Breast epithelium (tissue), 4 donors: ENCODE measurements at regions not wholly inside any gene's neighbourhood (a gene's known extent, or its start where the extent isn't known, plus 50 kb on each side); places are given as distances from the start of the nearest gene placed in this dataset.

Experiments used
- DNase-seq, 2 donors: peaks; one replicate each; pipeline ENCODE4 v3.0.0-alpha.2; 2019; ENCODE audit warnings: low spot score in 2 of 2
- H3K27ac ChIP-seq, 2 donors: fragments of 200-600 bp; sonication (generic) in 1 of 2; one replicate each; pipeline ENCODE4 v1.5.1; 2016 to 2019; ENCODE audit warnings: mild to moderate bottlenecking in 1 of 2
- H3K27me3 ChIP-seq, 2 donors: fragments of 200-600 bp; sonication (generic) in 1 of 2; one replicate each; pipeline versions ENCODE4 v1.5.1 to v1.6.0; 2017 to 2019; ENCODE audit warnings: control low read depth in 1 of 2, mild to moderate bottlenecking in 1 of 2
- H3K36me3 ChIP-seq: fragments of 200-600 bp; one replicate; pipeline ENCODE4 v1.5.1; 2019
- H3K4me1 ChIP-seq, 2 donors: fragments of 200-600 bp; sonication (generic); one replicate each; pipeline ENCODE4 v1.5.1; 2016 to 2019; ENCODE audit warnings: control low read depth in 1 of 2
- H3K4me3 ChIP-seq, 3 donors: fragments of 200-600 bp; sonication (generic); 1 replicate in 2 of 3; 2 replicates in 1 of 3; pipeline ENCODE4 v1.5.1; 2016 to 2019; ENCODE audit warnings: mild to moderate bottlenecking in 3 of 3, moderate library complexity in 2 of 3
- H3K9me3 ChIP-seq, 2 donors: fragments of 200-600 bp; sonication (generic) in 1 of 2; one replicate each; pipeline ENCODE4 v1.5.1; 2016 to 2019; ENCODE audit warnings: control low read depth in 1 of 2
- CTCF ChIP-seq, 3 donors: fragments of 450-650 bp; IDR thresholded peaks; one replicate each; pipeline ENCODE4 v1.5.1; 2016 to 2017; ENCODE audit warnings: antibody characterized with exemption in 3 of 3, mild to moderate bottlenecking in 3 of 3, moderate library complexity in 3 of 3
- POLR2A ChIP-seq: fragments of 450-650 bp; IDR thresholded peaks from one replicate; pipeline ENCODE4 v1.6.1; 2016; ENCODE audit warnings: antibody characterized with exemption, mild to moderate bottlenecking, moderate library complexity
- POLR2AphosphoS5 ChIP-seq, 3 donors: sonication (generic); formaldehyde crosslinking; IDR thresholded peaks; one replicate each; pipeline ENCODE4 v1.6.1; 2017; ENCODE audit warnings: antibody characterized with exemption in 3 of 3
- intact Hi-C: fragments of 100-400 bp; cut with DNase I; formaldehyde crosslinking; loops from one replicate; pipeline ENCODE4 v1.15.1; 2023; ENCODE audit warnings: low total_unique reads

DNA sequence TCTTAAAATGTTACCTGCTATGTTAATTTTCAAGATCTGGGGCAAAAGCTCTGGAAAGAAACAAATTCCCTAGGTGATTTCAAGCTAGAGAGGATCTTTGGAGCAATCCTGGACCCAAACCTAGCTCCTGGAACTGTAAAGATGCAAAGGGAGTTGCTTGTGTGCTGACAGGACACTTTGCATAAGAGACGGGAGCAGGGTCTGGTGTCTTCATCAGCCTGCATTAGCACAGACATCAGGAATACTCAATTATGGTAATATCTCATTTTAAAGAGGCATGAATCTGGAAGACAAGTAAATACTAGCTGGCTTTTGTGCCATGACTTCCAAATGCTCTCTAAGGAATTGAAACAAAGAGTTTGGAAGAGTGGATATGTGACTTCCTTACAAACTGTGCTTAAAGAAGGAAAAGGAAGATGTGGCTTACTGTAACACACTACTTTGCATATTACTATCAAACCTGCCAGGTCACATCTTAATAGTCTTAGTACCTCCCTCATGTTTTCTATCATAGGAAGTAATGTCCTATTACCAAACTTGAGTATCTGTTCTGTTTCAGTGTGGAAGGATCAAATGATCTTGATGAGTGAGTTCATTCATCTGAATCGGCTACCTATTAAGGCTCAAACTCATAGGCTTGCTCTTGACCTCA is 193.4 kb downstream of the ALDH8A1 start:
- intact Hi-C loops: no loop called here
- TF ChIP-seq CTCF (IDR thresholded peaks at IDR 0.05): no peak
- no peak for TF ChIP-seq POLR2AphosphoS5 (IDR thresholded peaks at IDR 0.05)
- no peak for TF ChIP-seq POLR2A

GRCh38 chr6:134754013-134754690 is 195.7 kb downstream of the ALDH8A1 start:
- H3K4me1 ChIP-seq: no peaks in the 10 kb centered on the region
- no peak overlapping the region for H3K27ac ChIP-seq
- no peaks in the 10 kb centered on the region for H3K36me3 ChIP-seq
- H3K9me3 ChIP-seq: no peaks in the 10 kb centered on the region
- no peaks in the 10 kb centered on the region for H3K27me3 ChIP-seq
- intact Hi-C loops: no loop called here
- TF ChIP-seq POLR2A (no peak), POLR2AphosphoS5 (IDR thresholded peaks at IDR 0.05) (no peak), CTCF (IDR thresholded peaks at IDR 0.05) (no peak)
- no peak overlapping the region for H3K4me3 ChIP-seq
- DNase-seq: no peak

More for the DNA sequence above, 193.4 kb downstream of the ALDH8A1 start:
- no peaks in the 10 kb centered on the region for H3K9me3 ChIP-seq
- H3K27me3 ChIP-seq: no peaks in the 10 kb centered on the region
- H3K36me3 ChIP-seq: no peaks in the 10 kb centered on the region
- DNase-seq: no peak
- H3K4me1 ChIP-seq: no peaks in the 10 kb centered on the region
- no peak overlapping the region for H3K4me3 ChIP-seq
- no peak overlapping the region for H3K27ac ChIP-seq

GRCh38 chr6:134753001-134753400 is 196.9 kb downstream of the ALDH8A1 start:
- no peaks in the 10 kb centered on the region for H3K9me3 ChIP-seq
- no peak overlapping the region for H3K27ac ChIP-seq
- DNase-seq: no peak
- intact Hi-C loops: no loop called here
- H3K4me1 ChIP-seq: no peaks in the 10 kb centered on the region
- H3K36me3 ChIP-seq: no peaks in the 10 kb centered on the region
- H3K4me3 ChIP-seq: no peak overlapping the region
- TF ChIP-seq CTCF (IDR thresholded peaks at IDR 0.05): no peak
- no peak for TF ChIP-seq POLR2A
- H3K27me3 ChIP-seq: no peaks in the 10 kb centered on the region

GRCh38 chr6:134752445-134752844 is 197.5 kb downstream of the ALDH8A1 start:
- intact Hi-C loops: no loop called here
- H3K4me1 ChIP-seq: no peaks in the 10 kb centered on the region
- no peak for DNase-seq
- no peaks in the 10 kb centered on the region for H3K9me3 ChIP-seq
- no peaks in the 10 kb centered on the region for H3K36me3 ChIP-seq
- no peak overlapping the region for H3K27ac ChIP-seq
- H3K4me3 ChIP-seq: no peak overlapping the region
- no peaks in the 10 kb centered on the region for H3K27me3 ChIP-seq
- no peak for TF ChIP-seq POLR2A

- TF ChIP-seq POLR2AphosphoS5 (IDR thresholded peaks at IDR 0.05): no peak
- TF ChIP-seq POLR2A: no peak
- no peak for TF ChIP-seq CTCF (IDR thresholded peaks at IDR 0.05)
- Histone ChIP-seq H3K4me1 (no peaks in the 10 kb centered on the region), H3K36me3 (no peaks in the 10 kb centered on the region), H3K27me3 (no peaks in the 10 kb centered on the region), H3K27ac (no peak overlapping the region), H3K4me3 (no peak overlapping the region), H3K9me3 (no peaks in the 10 kb centered on the region)
- intact Hi-C loops: no loop called here
- DNase-seq: no peak
Observed at GRCh38 chr6:134750669-134751068, 199.2 kb downstream of the ALDH8A1 start.
